SK-N-SH (cell line): ENCODE measurements at regions not wholly inside any gene's neighbourhood (a gene's known extent, or its start where the extent isn't known, plus 50 kb on each side); places are given as distances from the start of the nearest gene placed in this dataset.

ENCODE experiments used
- CTCF ChIP-seq: fragments of 200-600 bp; sonication (generic); IDR thresholded peaks from 2 replicates; pipeline ENCODE4 v1.6.1; 2017; ENCODE audit warnings: antibody characterized with exemption, mild to moderate bottlenecking, moderate library complexity
- FOXJ3 ChIP-seq: sonication (generic); formaldehyde crosslinking; IDR thresholded peaks from 2 replicates; pipeline ENCODE4 v1.5.1; 2020; ENCODE audit warnings: mild to moderate bottlenecking, missing genetic modification reagents
- FOXM1 ChIP-seq: IDR thresholded peaks from 2 replicates; pipeline ENCODE4 v1.4.0; 2012; ENCODE audit warnings: low read depth, mild to moderate bottlenecking
- TEAD4 ChIP-seq: IDR thresholded peaks from 2 replicates; pipeline ENCODE4 v1.4.0; 2012; ENCODE audit warnings: mild to moderate bottlenecking, borderline replicate concordance; ENCODE audit not compliant: insufficient read depth
- TF ChIP-seq, protein P1 (sequence below): IDR thresholded peaks from 2 replicates; pipeline ENCODE4 v1.4.0; 2012; ENCODE audit warnings: low read depth, borderline replicate concordance

DNA sequence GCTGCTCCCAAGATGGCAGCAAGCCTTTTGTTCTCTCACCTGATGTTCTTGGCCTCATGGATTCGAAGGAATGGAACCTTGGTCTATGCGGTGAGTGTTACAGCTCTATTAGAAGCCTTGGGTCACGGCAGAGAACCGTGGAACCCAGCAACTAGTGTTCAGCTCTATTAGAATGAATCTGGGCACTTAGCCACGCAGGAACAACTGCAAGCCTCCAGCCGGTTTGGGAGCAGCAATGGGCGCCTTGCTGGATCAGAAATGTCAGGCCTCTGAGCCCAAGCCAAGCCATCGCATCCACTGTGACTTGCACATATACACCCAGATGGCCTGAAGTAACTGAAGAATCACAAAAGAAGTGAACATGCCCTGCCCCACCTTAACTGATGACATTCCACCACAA is 1100.7 kb upstream of the PRR20A start:
- TF ChIP-seq TEAD4, result no peak
- no peak for TF ChIP-seq CTCF
- TF ChIP-seq FOXM1, result no peak
- TF ChIP-seq, protein P1, sequence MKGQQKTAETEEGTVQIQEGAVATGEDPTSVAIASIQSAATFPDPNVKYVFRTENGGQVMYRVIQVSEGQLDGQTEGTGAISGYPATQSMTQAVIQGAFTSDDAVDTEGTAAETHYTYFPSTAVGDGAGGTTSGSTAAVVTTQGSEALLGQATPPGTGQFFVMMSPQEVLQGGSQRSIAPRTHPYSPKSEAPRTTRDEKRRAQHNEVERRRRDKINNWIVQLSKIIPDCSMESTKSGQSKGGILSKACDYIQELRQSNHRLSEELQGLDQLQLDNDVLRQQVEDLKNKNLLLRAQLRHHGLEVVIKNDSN, result no peak
- no peak for TF ChIP-seq FOXJ3
